GM18861 (cell line): ENCODE measurements at regions not wholly inside any gene's neighbourhood (a gene's known extent, or its start where the extent isn't known, plus 50 kb on each side); places are given as distances from the start of the nearest gene placed in this dataset.
"Not testable (repeated sequence)": the region's sequence is repeated elsewhere in the genome, so short reads cannot be mapped to it uniquely, and the experiment has no call there.

Experiments
- ATAC-seq: cut with Tn5 transposase; IDR thresholded peaks from one replicate; pipeline ENCODE4 v1.9.1; 2021; ENCODE audit not compliant: unreplicated experiment

DNA sequence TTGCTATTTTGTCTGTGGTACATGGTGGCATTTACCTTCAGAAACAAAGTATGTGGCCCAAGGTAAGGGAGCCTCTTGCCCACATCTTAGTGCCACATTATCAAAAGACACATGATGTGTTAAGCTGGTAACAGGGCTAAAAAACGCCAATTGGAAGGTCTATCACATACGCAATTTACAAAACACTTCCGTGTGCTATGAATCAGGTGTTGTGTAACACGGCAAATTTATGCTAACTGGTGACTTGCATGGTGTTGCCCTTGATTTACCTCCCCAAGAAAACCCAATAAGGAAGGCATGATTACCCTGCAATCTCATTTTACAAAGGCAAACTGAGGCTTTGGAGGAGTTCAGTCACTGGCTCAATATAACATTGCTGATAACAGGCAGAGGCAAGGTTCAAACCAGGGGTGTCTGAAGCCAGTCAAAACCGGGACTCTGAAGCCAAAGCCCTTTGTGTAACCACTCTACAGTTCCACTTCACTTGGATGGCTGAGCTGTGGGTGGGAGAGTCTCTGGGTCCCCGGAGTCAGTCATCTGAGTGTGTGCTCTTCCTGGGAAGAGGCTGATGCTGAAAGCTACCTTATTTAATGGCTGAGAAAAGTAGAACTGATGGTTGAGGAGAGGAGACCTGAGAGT is 103.9 kb upstream of the BCL6 start:
- no peak for ATAC-seq

DNA sequence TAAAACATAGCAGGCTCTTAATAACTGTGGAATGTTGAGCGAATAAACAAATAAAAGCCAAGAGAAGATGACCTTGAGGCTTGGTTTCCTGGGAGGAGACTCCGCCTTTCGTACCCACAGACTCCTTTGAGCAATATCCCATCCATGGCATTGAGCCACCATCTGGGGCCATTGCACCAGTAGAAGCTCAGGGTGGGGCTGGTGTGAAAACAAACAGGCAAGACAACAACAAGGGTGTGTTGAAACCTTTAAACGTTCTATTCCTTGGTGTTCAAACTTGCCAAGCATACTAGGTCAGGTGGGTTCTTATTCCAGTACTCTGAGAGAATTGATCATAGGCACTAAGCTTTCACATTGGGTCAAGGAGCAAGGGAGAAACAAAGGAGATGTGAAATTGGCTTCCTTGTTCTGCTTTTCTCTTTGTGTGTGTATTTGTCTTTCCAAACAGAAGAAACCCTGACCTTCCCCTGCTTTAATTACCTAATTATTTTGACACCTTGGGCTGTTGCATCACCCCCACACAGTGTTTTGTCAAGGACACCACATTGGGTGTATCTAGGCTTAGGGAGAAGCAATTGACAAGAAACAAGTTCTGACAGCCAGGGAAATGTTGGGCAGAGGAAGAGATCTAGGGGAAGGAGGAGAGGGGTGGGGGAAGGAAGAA is 105.1 kb upstream of the BCL6 start:
- ATAC-seq: no peak

DNA sequence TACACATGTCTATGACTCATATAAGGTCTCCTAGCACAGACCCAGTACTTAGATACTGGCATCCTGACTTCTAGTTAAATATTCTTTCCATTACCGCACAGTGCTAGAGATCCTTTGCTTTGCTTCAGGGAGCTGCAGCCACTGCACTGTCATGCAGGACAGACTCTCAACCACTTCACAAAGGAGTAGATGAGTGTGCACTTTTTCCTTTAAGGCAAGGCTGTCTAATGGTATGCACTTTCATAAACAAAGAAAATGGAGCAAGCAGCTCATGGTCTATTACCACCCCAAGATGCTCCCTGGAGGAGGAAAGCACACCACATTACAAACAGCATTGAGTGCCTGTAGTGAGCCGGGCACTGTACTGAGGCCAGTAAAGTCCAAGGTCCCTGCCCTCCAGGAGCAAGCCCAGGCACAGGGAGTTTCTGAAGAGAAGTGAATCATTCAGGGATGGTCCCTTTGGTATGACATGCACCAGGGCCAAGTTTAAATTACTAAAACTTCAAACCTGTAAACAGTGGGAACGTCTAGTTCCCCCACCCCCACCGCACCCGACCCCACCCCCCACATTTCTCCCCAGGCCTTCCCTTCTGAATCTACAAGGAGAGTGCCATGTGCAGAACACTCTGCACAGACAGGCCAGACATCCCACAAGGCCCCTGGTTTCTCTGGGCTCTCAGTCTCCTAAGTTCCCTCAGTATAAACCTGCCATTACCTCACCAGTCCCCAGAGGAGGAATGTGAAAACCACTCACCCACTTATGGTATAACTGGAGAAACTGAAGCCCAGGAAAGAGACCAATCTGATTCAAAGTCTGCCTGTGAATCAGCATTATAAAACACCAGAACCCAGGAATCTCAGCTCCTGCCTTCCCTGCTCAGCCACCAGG is 107.8 kb upstream of the BCL6 start:
- ATAC-seq: no peak

DNA sequence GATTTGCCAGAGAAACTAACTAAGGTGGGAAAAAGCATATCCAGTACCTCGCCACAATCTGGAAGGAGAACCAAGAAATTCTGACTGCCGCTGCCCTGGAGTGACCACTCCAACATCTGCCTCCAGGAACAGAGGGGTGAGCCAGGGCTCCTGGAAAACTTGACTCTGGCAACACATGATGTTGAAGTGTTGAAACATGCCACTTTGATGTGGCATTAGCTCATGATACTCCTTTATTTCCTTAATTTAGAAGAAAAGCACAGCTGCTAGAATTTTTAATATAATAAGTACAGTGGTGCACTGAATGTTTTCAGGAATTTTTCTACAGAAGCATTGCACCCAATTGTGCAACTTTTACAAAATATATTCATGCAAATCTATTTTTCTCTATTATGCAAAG is 109.9 kb upstream of the BCL6 start:
- ATAC-seq: no peak

DNA sequence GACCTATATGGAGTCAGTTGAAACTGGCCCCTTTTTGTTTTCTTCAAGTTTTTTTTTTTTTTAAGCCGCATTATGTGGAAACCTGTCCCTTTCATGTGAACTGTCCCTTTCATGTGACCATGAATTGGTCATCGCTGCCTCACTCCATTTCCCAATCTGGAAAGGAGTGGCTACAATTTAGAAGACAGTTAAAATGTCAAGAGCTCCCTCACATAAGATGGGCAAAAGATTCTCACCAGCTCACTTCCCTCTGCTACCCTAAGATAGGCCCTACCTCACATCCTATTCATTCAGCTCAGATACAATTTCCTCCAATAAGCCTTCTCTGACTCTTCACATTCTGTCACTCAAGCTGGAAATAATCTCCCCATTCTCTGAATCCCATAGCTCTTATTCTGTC is 111.3 kb upstream of the BCL6 start:
- no peak for ATAC-seq

DNA sequence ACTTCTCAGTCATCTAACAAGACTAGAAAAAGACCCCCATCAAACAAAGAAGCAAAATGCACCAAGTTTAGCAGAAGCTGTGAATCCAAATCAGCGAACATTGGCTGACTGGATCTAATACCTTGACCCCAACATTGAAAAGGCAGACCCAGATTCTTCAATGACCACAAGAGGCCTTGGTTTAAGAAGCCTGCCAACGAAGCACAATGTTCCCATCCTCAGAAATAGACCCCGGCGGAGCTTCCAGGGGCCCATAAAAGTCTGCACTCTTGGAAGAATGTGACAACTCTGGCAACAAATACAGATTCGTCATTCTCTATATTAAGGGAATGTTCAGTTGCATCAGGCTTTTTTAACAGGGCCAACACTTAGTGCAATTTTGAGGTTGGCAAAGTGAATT is 112.8 kb upstream of the BCL6 start:
- no peak for ATAC-seq

DNA sequence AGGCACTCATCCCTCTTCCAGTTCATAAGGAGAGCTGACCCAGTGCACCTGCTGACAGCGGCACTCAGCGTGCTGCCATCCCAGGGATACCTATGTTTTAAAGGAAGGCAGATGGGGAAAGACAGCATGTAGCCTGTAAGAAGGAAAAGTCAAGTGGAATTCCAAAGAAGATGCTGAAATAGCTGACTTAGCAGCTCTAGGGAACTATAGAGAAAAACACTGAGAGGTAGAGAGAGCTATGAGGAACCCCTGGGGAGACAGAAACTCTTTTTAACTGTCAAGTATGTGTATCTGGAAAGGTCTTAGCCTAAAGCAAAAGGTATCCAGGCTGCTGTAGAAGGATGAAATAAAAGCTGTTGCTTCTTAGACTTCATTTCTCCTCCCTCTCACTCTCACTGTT is 113.4 kb upstream of the BCL6 start:
- no peak for ATAC-seq

DNA sequence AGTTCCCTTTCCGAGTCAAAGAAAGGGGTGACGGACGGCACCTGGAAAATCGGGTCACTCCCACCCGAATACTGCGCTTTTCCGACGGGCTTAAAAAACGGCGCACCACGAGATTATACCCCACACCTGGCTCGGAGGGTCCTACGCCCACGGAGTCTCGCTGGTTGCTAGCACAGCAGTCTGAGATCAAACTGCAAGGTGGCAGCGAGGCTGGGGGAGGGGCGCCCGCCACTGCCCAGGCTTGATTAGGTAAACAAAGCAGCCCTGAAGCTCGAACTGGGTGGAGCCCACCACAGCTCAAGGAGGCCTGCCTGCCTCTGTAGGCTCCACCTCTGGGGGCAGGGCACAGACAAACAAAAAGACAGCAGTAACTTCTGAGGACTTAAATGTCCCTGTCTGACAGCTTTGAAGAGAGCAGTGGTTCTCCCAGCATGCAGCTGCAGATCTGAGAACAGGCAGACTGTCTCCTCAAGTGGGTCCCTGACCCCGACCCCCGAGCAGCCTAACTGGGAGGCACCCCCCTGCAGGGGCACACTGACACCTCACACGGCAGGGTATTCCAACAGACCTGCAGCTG is 117.5 kb upstream of the BCL6 start:
- ATAC-seq: not testable (repeated sequence)

DNA sequence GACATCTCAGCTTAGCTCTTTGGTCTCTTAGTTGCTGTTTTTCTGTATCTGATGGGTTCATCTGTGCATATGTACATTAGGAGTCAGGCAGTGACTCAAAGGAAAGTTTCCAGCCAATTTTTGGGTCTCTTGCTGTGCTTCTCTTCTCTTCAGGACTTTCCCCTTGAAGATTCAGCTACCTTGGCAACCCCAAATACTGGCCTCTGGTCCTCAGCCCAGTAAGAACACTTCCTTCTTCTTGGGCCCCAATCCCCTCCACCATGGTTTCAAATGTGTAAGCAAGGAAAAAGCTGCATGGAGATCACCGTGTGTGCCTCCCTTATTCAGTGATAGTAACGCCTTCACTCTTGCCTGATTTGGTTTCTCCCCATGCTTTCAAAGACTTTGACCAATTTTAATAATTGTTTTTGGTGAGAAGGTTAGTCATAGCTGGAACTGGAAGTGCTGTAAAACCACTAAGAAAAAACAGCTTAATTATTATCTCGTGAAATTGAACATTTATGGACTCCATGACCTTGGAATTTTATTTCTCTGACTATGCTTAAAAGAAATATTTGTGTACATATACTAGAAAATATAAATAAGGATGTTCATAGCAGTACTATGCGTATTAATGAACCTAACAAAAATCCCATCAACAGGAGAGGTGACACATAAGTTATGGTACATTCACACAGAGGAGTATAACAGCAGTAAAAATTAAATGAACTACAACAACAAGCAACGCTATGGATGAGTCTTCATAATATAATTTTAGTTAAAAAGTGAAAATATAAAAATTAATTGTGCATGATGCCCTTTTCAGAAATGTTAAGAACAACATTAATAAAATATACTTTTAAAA is 125.3 kb upstream of the BCL6 start:
- ATAC-seq: peak; percentile 94

DNA sequence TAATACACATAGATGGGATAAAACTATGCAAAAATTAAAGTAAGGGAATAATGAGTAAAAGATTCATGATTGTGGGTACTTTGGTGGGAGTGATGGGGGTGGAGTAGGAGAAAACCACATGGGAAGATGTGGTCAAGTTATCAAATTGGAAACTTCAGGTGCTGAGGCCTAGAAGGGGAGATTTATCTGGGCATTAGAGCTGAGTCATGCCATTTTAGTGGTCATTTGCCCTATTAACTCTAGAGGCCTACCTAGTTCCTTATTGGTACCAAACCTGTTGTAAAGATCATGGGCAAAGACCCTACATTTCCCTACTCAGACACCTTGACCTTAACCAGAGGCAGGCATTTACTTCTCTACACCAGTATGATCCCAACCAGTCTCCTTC is 125.9 kb upstream of the BCL6 start:
- no peak for ATAC-seq

DNA sequence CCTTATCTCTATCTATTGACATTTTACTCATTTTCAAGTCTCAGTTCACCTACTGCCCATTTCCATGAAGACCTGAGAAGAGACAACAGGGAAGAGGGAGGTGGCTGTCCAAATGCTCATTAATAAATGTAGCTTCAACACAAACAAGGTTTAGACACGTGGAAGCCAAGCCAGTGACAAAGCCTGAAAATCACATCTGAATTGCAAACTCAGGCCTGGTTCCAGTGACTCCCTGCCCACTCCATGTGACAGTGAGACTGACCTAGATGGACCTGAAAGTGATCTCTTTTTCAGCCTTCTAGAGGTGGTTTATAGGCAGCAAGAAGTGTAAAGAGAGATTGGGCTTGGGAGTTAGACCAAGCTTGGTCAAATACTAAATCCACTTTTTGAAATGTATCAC is 126.6 kb upstream of the BCL6 start:
- ATAC-seq: no peak

DNA sequence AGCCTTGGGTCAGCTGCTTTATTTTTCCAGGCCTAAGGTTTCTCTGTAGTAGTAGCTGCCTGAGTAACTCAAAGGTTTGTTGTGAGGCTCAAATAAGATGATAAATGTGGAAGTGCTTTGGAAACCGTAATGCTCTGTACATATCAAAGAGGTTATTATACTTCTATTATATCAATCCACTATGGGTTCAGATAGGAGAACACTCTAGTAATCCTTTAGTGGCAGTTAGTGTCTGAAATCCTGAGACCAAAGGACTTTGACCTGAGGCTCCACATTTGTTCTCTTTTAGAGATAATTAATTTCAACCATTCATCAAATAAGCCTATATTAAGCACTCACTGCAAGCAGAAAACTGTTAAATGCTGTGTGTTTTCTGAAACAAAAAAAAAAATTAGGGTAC is 128.6 kb upstream of the BCL6 start:
- no peak for ATAC-seq

DNA sequence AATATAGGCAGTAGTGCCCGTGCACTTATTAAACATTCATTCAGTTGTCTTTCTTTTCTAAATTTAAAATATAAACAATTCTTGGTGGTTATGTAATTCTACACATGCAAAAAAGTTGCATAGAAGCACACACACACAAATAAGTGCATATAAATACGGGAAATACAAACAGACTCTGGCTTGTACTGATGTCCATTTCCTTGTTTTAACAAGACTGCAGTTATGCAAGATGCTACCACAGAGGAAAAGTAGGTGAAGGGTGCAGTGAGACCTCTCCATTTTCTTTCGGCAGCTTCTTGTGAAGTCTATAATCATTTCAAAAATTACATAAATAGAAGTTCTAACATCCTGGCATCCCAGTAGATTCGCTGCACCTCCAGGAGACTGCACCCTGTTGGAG is 130.6 kb upstream of the BCL6 start:
- no peak for ATAC-seq

DNA sequence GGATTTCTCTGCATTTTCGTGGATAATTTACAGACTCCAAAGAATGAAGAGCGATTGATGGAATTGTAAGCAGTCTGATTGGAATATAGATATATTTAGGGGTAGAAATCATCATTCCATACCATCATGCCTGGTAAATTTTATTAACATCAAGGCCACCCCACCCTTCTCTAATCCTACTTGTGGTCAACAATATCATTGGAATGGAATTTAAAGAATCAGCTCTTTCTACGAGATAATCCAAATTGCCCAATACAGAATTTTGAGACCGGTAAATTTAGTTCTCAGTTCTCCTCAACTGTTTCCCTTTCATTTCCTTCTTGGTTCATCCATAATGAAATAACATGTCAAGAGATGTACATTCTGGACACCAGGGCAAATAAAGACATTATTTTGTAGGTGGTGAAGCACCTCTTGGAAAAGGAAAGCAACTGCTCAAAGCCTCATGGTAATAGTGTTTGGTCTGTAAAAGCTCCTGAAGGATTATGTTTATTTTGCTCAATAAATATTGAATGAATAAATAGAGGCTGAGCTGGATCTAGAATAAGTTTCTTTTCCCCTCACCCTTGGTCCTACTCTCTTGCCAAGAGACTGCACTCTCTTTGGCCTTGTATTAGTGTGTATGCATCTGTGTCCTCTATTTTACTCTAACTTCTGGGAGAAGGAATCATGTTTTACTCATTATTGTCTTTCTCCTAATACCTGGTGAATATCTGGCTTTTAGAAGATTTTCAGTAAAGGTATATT is 133.7 kb upstream of the BCL6 start:
- ATAC-seq: no peak

DNA sequence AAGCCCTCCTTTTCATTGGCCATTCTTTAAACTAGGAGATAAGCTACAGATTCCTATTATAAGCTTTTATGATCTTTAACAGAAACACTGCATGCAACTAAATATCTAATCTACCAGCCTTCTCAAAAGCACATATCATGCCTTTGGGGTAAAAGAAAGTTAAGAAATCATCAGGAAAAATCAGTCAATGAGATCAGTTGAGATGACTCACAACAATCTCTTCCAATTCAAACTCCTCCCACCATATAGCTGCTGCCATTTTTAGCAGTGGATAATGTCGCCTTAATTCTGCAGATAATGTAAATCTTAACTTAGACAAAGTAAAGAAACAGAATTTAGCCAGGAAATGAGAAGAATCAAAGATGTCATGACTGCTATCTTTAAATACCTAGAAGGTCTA is 135.2 kb upstream of the BCL6 start:
- no peak for ATAC-seq

DNA sequence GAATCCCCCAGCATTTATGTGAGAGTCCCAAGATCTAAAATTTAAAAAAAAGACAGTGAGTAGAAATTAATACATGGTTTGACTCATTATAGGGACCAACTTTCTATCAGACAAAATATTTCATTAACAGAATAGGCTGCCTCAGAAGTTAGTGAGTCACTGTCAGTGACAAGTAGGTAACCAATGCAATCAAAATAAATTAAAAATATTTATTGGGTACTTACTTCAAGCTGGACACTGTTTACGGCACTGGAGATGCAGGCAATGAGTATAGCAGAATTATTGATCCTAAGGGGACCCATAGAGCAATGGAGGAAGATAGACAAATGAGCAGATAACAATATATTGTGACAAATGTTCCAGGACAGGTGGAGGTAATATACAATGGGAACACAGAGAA is 135.6 kb upstream of the BCL6 start:
- ATAC-seq: no peak

DNA sequence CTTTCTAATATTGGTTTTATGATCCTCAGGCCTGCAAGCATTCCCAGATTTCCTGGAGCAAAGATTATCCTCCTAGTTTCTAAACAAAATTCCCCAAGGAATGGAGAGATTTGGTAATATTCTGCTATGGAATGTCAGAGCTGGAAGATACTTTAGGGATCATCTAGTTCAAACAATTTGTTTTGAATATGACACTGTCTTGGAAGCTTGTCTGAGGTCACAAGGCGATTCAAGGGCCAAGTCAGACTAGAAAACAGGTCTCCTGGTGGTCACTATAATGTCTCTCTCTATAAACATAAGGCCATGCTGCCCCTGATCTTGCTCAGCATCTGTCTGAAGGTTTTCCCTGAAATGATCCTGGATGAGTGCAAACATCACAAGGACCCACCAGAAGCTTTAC is 143.4 kb upstream of the BCL6 start:
- ATAC-seq: no peak

DNA sequence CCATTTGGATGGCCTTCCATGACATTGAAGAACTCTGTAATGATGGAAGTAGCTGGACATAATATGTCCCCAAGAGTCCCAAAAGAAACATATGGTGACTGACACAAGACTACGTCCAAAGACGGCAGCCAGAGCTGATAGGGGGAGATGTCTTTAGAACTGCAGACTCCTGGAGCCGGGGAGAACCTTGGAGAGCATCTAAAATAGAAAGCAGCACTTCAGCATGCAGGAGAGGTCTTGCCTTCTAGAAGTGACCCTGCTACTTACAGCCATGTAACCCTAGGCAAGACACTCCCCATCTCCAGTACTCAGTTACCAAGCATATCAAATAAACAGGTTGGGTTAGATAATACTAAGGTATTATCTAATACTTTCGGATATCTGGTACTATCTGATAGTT is 143.8 kb upstream of the BCL6 start:
- no peak for ATAC-seq

DNA sequence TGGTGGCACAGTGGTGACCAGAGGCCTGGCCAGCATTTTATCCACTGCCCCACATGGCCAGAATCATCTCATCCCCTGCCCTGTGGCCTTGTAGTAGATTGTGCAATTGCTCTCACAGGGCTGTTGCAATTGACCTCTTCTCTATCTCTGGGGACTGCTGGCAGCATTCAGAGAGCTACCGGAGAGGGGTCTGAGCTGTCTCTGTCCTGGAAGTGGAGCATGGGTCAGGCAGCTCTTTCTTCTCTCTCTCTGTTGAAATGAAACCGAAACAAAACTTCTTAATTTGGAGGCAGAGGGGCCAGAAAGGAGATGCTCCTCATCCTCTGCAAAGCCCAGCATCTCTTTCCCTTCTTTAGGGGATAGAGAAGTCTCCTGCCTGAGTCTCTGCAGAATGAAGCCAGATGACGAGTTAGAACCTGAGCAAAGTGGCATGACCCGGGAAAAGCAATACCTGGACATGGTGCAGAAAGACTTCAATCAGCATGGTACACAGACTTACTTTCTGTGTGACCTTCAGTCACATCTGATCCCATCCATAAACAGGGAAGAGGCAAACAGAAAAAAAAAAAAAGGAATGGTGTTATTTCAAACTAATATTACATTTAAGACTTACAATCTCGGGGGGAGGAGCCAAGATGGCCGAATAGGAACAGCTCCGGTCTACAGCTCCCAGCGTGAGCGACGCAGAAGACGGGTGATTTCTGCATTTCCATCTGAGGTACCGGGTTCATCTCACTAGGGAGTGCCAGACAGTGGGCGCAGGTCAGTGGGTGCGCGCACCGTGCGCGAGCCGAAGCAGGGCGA is 144.5 kb upstream of the BCL6 start:
- ATAC-seq: no peak

DNA sequence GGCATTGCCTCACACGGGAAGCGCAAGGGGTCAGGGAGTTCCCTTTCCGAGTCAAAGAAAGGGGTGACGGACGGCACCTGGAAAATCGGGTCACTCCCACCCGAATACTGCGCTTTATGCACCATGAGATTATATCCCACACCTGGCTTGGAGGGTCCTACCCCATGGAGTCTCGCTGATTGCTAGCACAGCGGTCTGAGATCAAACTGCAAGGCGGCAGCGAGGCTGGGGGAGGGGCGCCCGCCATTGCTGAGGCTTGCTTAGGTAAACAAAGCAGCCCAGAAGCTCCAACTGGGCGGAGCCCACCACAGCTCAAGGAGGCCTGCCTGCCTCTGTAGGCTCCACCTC is 145.1 kb upstream of the BCL6 start:
- not testable (repeated sequence) for ATAC-seq
